Right atrium auricular region (tissue), 2 donors: ENCODE measurements at regions not wholly inside any gene's neighbourhood (a gene's known extent, or its start where the extent isn't known, plus 50 kb on each side); places are given as distances from the start of the nearest gene placed in this dataset.
A peak's percentile ranks its signal among the peaks of the same experiment; 100 is the strongest.

Experiments
- DNase-seq: peaks from one replicate; pipeline ENCODE4 v3.0.0-alpha.2; 2019; ENCODE audit warnings: low spot score
- H3K27ac ChIP-seq, 2 donors: fragments of 200-600 bp; sonication (generic); 1 replicate in 1 of 2; 2 replicates in 1 of 2; pipeline ENCODE4 v1.5.1; 2016 to 2019
- H3K27me3 ChIP-seq, 2 donors: fragments of 200-600 bp; sonication (generic); one replicate each; pipeline versions ENCODE4 v1.5.1 to v1.6.0; 2017 to 2019
- H3K36me3 ChIP-seq: fragments of 200-600 bp; sonication (generic); one replicate; pipeline ENCODE4 v1.5.1; 2016
- H3K4me1 ChIP-seq, 2 donors: fragments of 200-600 bp; sonication (generic); one replicate each; pipeline versions ENCODE4 v1.5.1 to v1.6.0; 2017 to 2019
- H3K4me3 ChIP-seq, 2 donors: fragments of 200-600 bp; sonication (generic); 1 replicate in 1 of 2; 2 replicates in 1 of 2; pipeline ENCODE4 v1.5.1; 2017 to 2019; ENCODE audit warnings: mild to moderate bottlenecking in 1 of 2, moderate library complexity in 1 of 2
- H3K9me3 ChIP-seq, 2 donors: fragments of 200-600 bp; sonication (generic); one replicate each; pipeline ENCODE4 v1.5.1; 2019
- CTCF ChIP-seq, 2 donors: fragments of 200-600 bp; sonication (generic); IDR thresholded peaks; one replicate each; pipeline ENCODE4 v1.5.1; 2019; ENCODE audit warnings: antibody characterized with exemption in 2 of 2

GRCh38 chr6:117200067-117200466, 65.3 kb upstream of the VGLL2 start:
- Histone ChIP-seq H3K27ac (peak overlapping the region in 1 of 2 donors; percentile 82), H3K36me3 (no peaks in the 10 kb centered on the region), H3K27me3 (no peaks in the 10 kb centered on the region), H3K4me1 (no peaks in the 10 kb centered on the region), H3K9me3 (no peaks in the 10 kb centered on the region), H3K4me3 (no peak overlapping the region)
- no peak for DNase-seq
- TF ChIP-seq CTCF (IDR thresholded peaks at IDR 0.05), result no peak

- Histone ChIP-seq H3K27me3 (no peaks in the 10 kb centered on the region), H3K27ac (no peak overlapping the region), H3K4me1 (no peaks in the 10 kb centered on the region), H3K4me3 (no peak overlapping the region), H3K36me3 (no peaks in the 10 kb centered on the region), H3K9me3 (no peaks in the 10 kb centered on the region)
- DNase-seq, result no peak
- no peak for TF ChIP-seq CTCF (IDR thresholded peaks at IDR 0.05)
These were observed 60.5 kb upstream of the VGLL2 start for GRCh38 chr6:117204903-117205302.

GRCh38 chr6:117205876-117206275, 59.5 kb upstream of the VGLL2 start:
- no peak for TF ChIP-seq CTCF (IDR thresholded peaks at IDR 0.05)
- no peak for DNase-seq
- H3K27ac ChIP-seq, result no peak overlapping the region
- H3K4me1 ChIP-seq, result no peaks in the 10 kb centered on the region
- no peak overlapping the region for H3K4me3 ChIP-seq
- no peaks in the 10 kb centered on the region for H3K27me3 ChIP-seq
- no peaks in the 10 kb centered on the region for H3K9me3 ChIP-seq
- H3K36me3 ChIP-seq, result no peaks in the 10 kb centered on the region

GRCh38 chr6:117206522-117206921, 58.8 kb upstream of the VGLL2 start:
- no peaks in the 10 kb centered on the region for H3K9me3 ChIP-seq
- TF ChIP-seq CTCF (IDR thresholded peaks at IDR 0.05), result no peak
- no peak for DNase-seq
- no peaks in the 10 kb centered on the region for H3K36me3 ChIP-seq
- no peak overlapping the region for H3K4me3 ChIP-seq
- no peak overlapping the region for H3K27ac ChIP-seq
- no peaks in the 10 kb centered on the region for H3K4me1 ChIP-seq
- H3K27me3 ChIP-seq, result no peaks in the 10 kb centered on the region

DNA sequence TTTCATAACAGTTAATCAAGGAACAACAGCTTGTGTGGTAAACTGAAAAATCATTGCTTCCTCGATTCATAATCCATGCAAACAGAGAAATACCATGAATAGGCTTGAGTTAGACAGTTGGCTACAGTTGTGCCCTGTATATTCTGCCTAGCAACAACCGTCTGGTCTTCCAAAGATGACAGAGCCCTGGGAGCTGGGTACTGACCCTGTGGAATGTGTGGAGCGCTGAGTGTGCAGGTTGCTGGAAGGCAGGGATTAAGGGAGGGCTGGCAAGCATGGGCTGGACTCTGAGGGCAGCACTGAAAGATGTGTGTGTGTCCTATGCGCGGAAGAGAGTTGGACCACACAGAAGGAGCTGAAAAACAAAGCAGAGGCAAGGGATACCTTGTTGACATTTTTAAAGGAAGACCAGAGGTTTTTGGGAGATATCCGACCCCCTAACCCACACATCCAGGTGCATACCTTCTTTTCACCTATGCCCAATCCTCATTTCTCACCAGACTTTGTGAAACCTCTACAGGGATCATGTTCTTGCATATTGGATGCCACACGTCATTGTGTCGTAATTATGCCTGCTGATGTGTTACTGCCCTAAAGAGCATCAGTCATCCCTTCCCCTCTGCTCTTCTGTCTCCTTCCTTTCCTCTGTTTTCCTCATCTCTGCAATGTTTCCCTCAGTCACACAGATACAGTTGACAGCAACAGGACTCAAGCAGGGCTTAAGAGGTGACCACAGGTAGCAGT, 58.2 kb upstream of the VGLL2 start:
- Histone ChIP-seq H3K9me3 (no peaks in the 10 kb centered on the region), H3K27ac (no peak overlapping the region), H3K4me3 (no peak overlapping the region), H3K27me3 (no peaks in the 10 kb centered on the region), H3K36me3 (no peaks in the 10 kb centered on the region), H3K4me1 (no peaks in the 10 kb centered on the region)
- TF ChIP-seq CTCF (IDR thresholded peaks at IDR 0.05), result no peak
- no peak for DNase-seq

- no peak for DNase-seq
- H3K9me3 ChIP-seq, result no peaks in the 10 kb centered on the region
- H3K27me3 ChIP-seq, result no peaks in the 10 kb centered on the region
- no peak overlapping the region for H3K4me3 ChIP-seq
- no peaks in the 10 kb centered on the region for H3K4me1 ChIP-seq
- TF ChIP-seq CTCF (IDR thresholded peaks at IDR 0.05), result no peak
- H3K36me3 ChIP-seq, result no peaks in the 10 kb centered on the region
- no peak overlapping the region for H3K27ac ChIP-seq
These were observed 55.1 kb upstream of the VGLL2 start for GRCh38 chr6:117210279-117210678.
